Glutamatergic neuron (in vitro differentiated cells): ENCODE measurements at regions not wholly inside any gene's neighbourhood (a gene's known extent, or its start where the extent isn't known, plus 50 kb on each side); places are given as distances from the start of the nearest gene placed in this dataset.

ENCODE experiments used
- DNase-seq: peaks from one replicate; pipeline ENCODE4 v3.0.0; 2022
- H3K27ac Mint-ChIP-seq: one replicate; pipeline ENCODE4 v1.8.0; 2020; ENCODE audit warnings: mild to moderate bottlenecking, mixed read lengths, inconsistent platforms; ENCODE audit not compliant: unreplicated experiment
- H3K27me3 Mint-ChIP-seq: one replicate; pipeline ENCODE4 v1.8.0; 2020; ENCODE audit warnings: mild to moderate bottlenecking, moderate library complexity, mixed read lengths, inconsistent platforms; ENCODE audit not compliant: unreplicated experiment
- H3K36me3 Mint-ChIP-seq: one replicate; pipeline ENCODE4 v1.8.0; 2020; ENCODE audit warnings: mild to moderate bottlenecking, mixed read lengths, inconsistent platforms; ENCODE audit not compliant: unreplicated experiment
- H3K4me1 Mint-ChIP-seq: one replicate; pipeline ENCODE4 v1.8.0; 2020; ENCODE audit warnings: mild to moderate bottlenecking, low read depth, mixed read lengths, inconsistent platforms; ENCODE audit not compliant: unreplicated experiment
- H3K4me3 Mint-ChIP-seq: one replicate; pipeline ENCODE4 v1.8.0; 2020; ENCODE audit warnings: mild to moderate bottlenecking, mixed read lengths, inconsistent platforms; ENCODE audit not compliant: unreplicated experiment
- H3K9me3 Mint-ChIP-seq: one replicate; pipeline ENCODE4 v1.8.0; 2020; ENCODE audit warnings: mild to moderate bottlenecking, moderate library complexity, mixed read lengths, inconsistent platforms; ENCODE audit not compliant: unreplicated experiment
- CTCF ChIP-seq: fragments of 200-600 bp; sonication (generic); IDR thresholded peaks from one replicate; pipeline ENCODE4 v1.5.0; 2021; ENCODE audit not compliant: partially characterized antibody, unreplicated experiment

GRCh38 chr1:98422816-98423215 lies 238.7 kb upstream of the SNX7 start:
- no peaks in the 10 kb centered on the region for H3K9me3 Mint-ChIP-seq
- no peaks in the 10 kb centered on the region for H3K36me3 Mint-ChIP-seq
- no peak for TF ChIP-seq CTCF
- no peaks in the 10 kb centered on the region for H3K4me1 Mint-ChIP-seq
- H3K27ac Mint-ChIP-seq: no peak overlapping the region
- no peak for DNase-seq
- H3K27me3 Mint-ChIP-seq: peaks cover 1% of the 10 kb centered on the region
- H3K4me3 Mint-ChIP-seq: no peak overlapping the region

- Mint-ChIP-seq H3K4me1 (no peaks in the 10 kb centered on the region), H3K27me3 (peaks cover 1% of the 10 kb centered on the region), H3K27ac (no peak overlapping the region), H3K36me3 (no peaks in the 10 kb centered on the region), H3K4me3 (no peak overlapping the region), H3K9me3 (no peaks in the 10 kb centered on the region)
- no peak for TF ChIP-seq CTCF
- DNase-seq: no peak
Observed at GRCh38 chr1:98421085-98421435, 240.5 kb upstream of the SNX7 start.

GRCh38 chr1:98420376-98421084 lies 241.0 kb upstream of the SNX7 start:
- no peak overlapping the region for H3K27ac Mint-ChIP-seq
- H3K27me3 Mint-ChIP-seq: peaks cover 1% of the 10 kb centered on the region
- no peaks in the 10 kb centered on the region for H3K36me3 Mint-ChIP-seq
- H3K4me1 Mint-ChIP-seq: no peaks in the 10 kb centered on the region
- no peak for DNase-seq
- no peaks in the 10 kb centered on the region for H3K9me3 Mint-ChIP-seq
- H3K4me3 Mint-ChIP-seq: no peak overlapping the region
- TF ChIP-seq CTCF: no peak

GRCh38 chr1:98417820-98418219 lies 243.7 kb upstream of the SNX7 start:
- no peak for DNase-seq
- no peaks in the 10 kb centered on the region for H3K36me3 Mint-ChIP-seq
- no peaks in the 10 kb centered on the region for H3K9me3 Mint-ChIP-seq
- H3K27me3 Mint-ChIP-seq: peaks cover 1% of the 10 kb centered on the region
- no peak overlapping the region for H3K4me3 Mint-ChIP-seq
- no peaks in the 10 kb centered on the region for H3K4me1 Mint-ChIP-seq
- no peak overlapping the region for H3K27ac Mint-ChIP-seq
- no peak for TF ChIP-seq CTCF

GRCh38 chr1:98410082-98410481 lies 251.4 kb upstream of the SNX7 start:
- no peaks in the 10 kb centered on the region for H3K27me3 Mint-ChIP-seq
- no peaks in the 10 kb centered on the region for H3K4me1 Mint-ChIP-seq
- no peak overlapping the region for H3K27ac Mint-ChIP-seq
- no peak for DNase-seq
- H3K36me3 Mint-ChIP-seq: no peaks in the 10 kb centered on the region
- H3K9me3 Mint-ChIP-seq: peaks cover 2% of the 10 kb centered on the region
- no peak overlapping the region for H3K4me3 Mint-ChIP-seq
- TF ChIP-seq CTCF: no peak
